ENCODE measurements at regions not wholly inside any gene's neighbourhood (a gene's known extent, or its start where the extent isn't known, plus 50 kb on each side); places are given as distances from the start of the nearest gene placed in this dataset.

- TF ChIP-seq CTCF (IDR thresholded peaks at IDR 0.05) (no peak), POLR2A (IDR thresholded peaks at IDR 0.05) (no peak)
Measured at GRCh38 chr17:79511471-79511870, 99.4 kb downstream of the RBFOX3 start.
